ENCODE measurements at regions not wholly inside any gene's neighbourhood (a gene's known extent, or its start where the extent isn't known, plus 50 kb on each side); places are given as distances from the start of the nearest gene placed in this dataset.
"Not testable (repeated sequence)": the region's sequence is repeated elsewhere in the genome, so short reads cannot be mapped to it uniquely, and the experiment has no call there.

DNA sequence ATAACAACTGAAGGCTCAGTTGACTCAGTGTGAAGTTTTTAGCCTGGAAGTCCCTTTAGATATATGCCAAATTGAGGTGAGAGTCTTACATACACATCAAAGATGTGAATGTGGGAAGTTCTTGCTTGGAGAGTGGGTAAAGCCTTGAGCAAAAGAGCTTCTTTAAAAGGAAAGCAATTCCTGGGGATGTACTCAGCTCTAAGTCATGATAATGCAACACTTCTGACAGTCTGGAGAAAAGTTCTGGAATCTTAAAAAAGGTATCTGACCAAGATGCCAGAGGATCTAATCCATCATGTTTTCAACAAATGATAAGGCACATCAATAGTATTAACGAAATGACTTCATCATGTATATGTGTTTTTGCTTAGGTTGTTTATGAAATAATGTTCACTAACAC, 351.2 kb downstream of the CDH19 start:
- Histone ChIP-seq H3K9ac (ENCODE audit: insufficient read length) (no peak overlapping the region), H3K9me3 (ENCODE audit: low read depth, low read length) (no peaks in the 10 kb centered on the region), H3K36me3 (ENCODE audit: insufficient read depth, low read length) (no peaks in the 10 kb centered on the region), H3K27ac (no peak overlapping the region), H3K4me3 (no peak overlapping the region)
- DNase-seq (ENCODE audit: low read depth, low spot score): no peak
- no peak for TF ChIP-seq POLR2AphosphoS5 (IDR thresholded peaks at IDR 0.05; ENCODE audit: borderline replicate concordance, low read depth, low read length)
- no peak for TF ChIP-seq EZH2 (IDR thresholded peaks at IDR 0.05)
- TF ChIP-seq FOXP2 (optimal IDR thresholded peaks at IDR 0.05; ENCODE audit: control extremely low read depth, extremely low read length, insufficient read depth): no peak

DNA sequence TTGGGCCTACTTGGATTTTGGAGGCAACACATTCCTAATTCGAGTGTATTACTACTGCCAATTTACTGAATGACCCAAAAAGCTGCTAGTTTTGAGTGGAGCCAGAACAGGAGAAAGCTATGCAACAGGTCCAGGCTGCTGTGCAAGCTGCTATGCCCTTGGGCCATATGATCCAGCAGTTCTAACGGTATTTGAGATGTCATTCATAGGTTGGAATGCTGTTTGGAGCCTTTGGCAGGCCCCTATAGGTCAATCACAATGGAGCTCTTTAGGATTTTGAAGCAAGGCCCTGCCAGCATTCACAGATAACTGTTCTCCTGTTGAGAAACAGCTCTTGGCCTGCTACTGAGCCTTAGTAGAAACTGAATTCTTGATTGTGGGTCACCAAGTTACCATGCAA, 368.7 kb downstream of the CDH19 start:
- Histone ChIP-seq H3K4me3 (no peak overlapping the region), H3K9me3 (ENCODE audit: low read depth, low read length) (no peaks in the 10 kb centered on the region), H3K27ac (no peak overlapping the region), H3K9ac (ENCODE audit: insufficient read length) (no peak overlapping the region), H3K36me3 (ENCODE audit: insufficient read depth, low read length) (no peaks in the 10 kb centered on the region)
- TF ChIP-seq EZH2 (IDR thresholded peaks at IDR 0.05) (no peak), POLR2AphosphoS5 (IDR thresholded peaks at IDR 0.05; ENCODE audit: borderline replicate concordance, low read depth, low read length) (no peak), FOXP2 (optimal IDR thresholded peaks at IDR 0.05; ENCODE audit: control extremely low read depth, extremely low read length, insufficient read depth) (no peak)
- no peak for DNase-seq (ENCODE audit: low read depth, low spot score)

DNA sequence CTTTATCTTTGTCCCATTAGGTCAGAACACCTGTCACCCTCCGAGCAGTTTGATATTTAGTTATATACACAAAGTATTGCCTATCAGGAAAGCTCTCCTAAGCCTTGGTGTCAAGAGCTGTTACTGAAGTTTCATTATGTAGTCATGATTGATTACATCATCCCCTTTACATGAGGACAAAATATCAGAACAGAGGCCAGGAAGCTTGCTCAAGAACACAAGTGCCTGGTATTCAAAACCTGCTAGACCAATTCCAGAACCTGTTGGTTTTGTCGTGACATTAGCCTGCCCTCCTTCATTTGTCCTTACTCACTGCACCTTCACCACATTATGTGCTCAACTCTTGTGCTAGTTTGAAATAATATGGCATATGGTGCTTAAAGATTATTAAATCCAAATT, 377.1 kb downstream of the CDH19 start:
- Histone ChIP-seq H3K9me3 (ENCODE audit: low read depth, low read length) (no peaks in the 10 kb centered on the region), H3K36me3 (ENCODE audit: insufficient read depth, low read length) (no peaks in the 10 kb centered on the region), H3K27ac (no peak overlapping the region), H3K4me3 (no peak overlapping the region), H3K9ac (ENCODE audit: insufficient read length) (no peak overlapping the region)
- DNase-seq (ENCODE audit: low read depth, low spot score): no peak
- TF ChIP-seq EZH2 (IDR thresholded peaks at IDR 0.05) (no peak), FOXP2 (optimal IDR thresholded peaks at IDR 0.05; ENCODE audit: control extremely low read depth, extremely low read length, insufficient read depth) (no peak), POLR2AphosphoS5 (IDR thresholded peaks at IDR 0.05; ENCODE audit: borderline replicate concordance, low read depth, low read length) (no peak)

DNA sequence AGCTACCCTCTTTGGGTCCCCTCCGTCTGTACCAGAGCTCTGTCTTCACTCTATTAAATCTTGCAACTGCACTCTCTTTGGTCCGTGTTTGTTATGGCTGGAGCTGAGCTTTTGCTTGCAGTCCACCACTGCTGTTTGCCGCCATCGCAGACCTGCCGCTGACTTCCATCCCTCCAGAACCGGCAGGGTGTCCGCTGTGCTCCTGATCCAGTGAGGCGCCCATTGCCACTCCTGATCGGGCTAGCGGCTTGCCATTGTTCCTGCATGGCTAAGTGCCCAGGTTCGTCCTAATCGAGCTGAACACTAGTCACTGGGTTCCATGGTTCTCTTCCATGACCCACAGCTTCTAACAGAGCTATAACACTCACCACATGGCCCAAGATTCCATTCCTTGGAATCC, 380.6 kb downstream of the CDH19 start:
- not testable (repeated sequence) for H3K36me3 ChIP-seq (ENCODE audit: insufficient read depth, low read length); H3K27ac ChIP-seq; DNase-seq (ENCODE audit: low read depth, low spot score); H3K9ac ChIP-seq (ENCODE audit: insufficient read length); H3K9me3 ChIP-seq (ENCODE audit: low read depth, low read length); H3K4me3 ChIP-seq

DNA sequence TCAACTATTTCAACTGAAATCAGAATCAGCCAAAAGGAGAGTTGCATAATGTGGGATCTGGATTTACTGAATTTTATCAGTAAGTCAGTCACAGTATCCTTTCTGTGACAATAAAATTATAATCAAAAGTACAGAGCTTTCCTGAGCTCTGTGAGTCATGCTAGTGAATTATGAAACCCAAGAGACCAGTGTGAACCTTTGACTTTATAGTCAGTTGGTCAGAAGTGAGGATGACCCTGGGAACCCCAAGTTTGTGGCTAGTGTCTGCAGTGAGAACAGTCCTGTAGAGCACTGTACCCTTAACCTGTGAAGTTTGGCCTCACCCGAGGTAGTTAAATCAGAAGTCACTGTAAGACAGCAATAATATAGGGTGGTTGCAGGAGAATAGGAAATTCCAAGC, 381.7 kb downstream of the CDH19 start:
- DNase-seq (ENCODE audit: low read depth, low spot score): no peak
- Histone ChIP-seq H3K36me3 (ENCODE audit: insufficient read depth, low read length) (no peaks in the 10 kb centered on the region), H3K9me3 (ENCODE audit: low read depth, low read length) (no peaks in the 10 kb centered on the region), H3K4me3 (no peak overlapping the region), H3K27ac (no peak overlapping the region), H3K9ac (ENCODE audit: insufficient read length) (no peak overlapping the region)
- TF ChIP-seq EZH2 (IDR thresholded peaks at IDR 0.05) (no peak), POLR2AphosphoS5 (IDR thresholded peaks at IDR 0.05; ENCODE audit: borderline replicate concordance, low read depth, low read length) (no peak), FOXP2 (optimal IDR thresholded peaks at IDR 0.05; ENCODE audit: control extremely low read depth, extremely low read length, insufficient read depth) (no peak)

DNA sequence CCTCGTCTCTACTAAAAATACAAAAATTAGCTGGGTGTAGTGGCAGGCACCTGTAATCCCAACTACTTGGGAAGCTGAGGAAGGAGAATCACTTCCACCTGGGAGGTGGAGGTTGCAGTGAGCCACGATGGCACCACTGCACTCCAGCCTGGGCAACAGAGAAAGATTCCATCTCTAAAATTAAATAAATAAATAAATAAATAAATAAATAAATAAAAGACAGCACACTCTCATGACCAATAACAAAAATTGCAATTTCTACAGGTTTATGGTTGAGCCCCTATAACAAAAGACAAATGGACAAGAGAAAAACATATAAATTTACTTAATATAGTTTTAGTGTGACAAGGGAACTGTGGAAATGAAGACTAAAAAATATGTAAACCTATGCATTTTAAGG, 384.1 kb downstream of the CDH19 start:
- H3K9ac ChIP-seq (ENCODE audit: insufficient read length): no peak overlapping the region
- H3K9me3 ChIP-seq (ENCODE audit: low read depth, low read length): no peaks in the 10 kb centered on the region
- H3K4me3 ChIP-seq: no peak overlapping the region
- no peak for DNase-seq (ENCODE audit: low read depth, low spot score)
- TF ChIP-seq FOXP2 (optimal IDR thresholded peaks at IDR 0.05; ENCODE audit: control extremely low read depth, extremely low read length, insufficient read depth): no peak
- no peak for TF ChIP-seq EZH2 (IDR thresholded peaks at IDR 0.05)
- TF ChIP-seq POLR2AphosphoS5 (IDR thresholded peaks at IDR 0.05; ENCODE audit: borderline replicate concordance, low read depth, low read length): no peak
- H3K36me3 ChIP-seq (ENCODE audit: insufficient read depth, low read length): no peaks in the 10 kb centered on the region
- no peak overlapping the region for H3K27ac ChIP-seq

DNA sequence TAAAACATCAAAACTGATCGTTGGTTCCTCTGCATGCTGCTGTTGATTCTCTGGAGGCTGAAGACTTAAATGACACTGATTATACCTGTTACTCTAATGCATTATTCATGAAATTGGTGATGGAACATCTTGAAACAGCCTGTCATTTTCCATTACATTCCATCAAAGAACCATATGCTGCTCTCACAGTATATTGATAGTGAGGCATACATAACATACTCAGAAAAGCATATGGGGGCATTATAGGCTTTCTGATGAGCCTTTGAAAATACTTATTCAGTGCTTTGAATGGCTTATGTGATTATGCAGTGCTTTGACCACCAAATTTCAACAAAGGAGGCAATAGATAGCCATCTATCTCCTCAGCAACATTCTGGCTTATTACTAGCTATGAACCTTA, 392.1 kb downstream of the CDH19 start:
- no peaks in the 10 kb centered on the region for H3K9me3 ChIP-seq (ENCODE audit: low read depth, low read length)
- no peak overlapping the region for H3K4me3 ChIP-seq
- no peak overlapping the region for H3K27ac ChIP-seq
- no peak overlapping the region for H3K9ac ChIP-seq (ENCODE audit: insufficient read length)
- DNase-seq (ENCODE audit: low read depth, low spot score): no peak
- TF ChIP-seq POLR2AphosphoS5 (IDR thresholded peaks at IDR 0.05; ENCODE audit: borderline replicate concordance, low read depth, low read length) (no peak), FOXP2 (optimal IDR thresholded peaks at IDR 0.05; ENCODE audit: control extremely low read depth, extremely low read length, insufficient read depth) (no peak), EZH2 (IDR thresholded peaks at IDR 0.05) (no peak)
- no peaks in the 10 kb centered on the region for H3K36me3 ChIP-seq (ENCODE audit: insufficient read depth, low read length)

DNA sequence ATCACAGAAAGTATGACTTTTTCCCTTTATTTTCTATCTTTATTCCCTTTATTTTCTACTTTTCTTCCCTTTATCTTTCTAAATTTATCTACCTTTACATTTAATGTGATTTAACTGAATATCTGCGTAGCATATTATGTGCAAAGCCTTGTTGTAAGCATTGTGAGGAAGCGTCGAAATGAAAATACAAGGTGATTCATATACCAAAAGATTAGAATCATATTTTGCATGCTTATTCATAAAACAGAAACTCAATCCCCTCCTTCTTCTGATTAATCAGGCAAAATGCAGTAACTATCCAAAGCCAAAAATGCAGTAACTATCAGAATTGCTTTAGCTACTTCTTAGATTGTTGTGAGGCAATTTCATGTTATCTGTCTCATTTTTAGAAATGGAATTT, 393.0 kb downstream of the CDH19 start:
- no peak overlapping the region for H3K27ac ChIP-seq
- H3K36me3 ChIP-seq (ENCODE audit: insufficient read depth, low read length): no peaks in the 10 kb centered on the region
- H3K9ac ChIP-seq (ENCODE audit: insufficient read length): no peak overlapping the region
- no peak for TF ChIP-seq FOXP2 (optimal IDR thresholded peaks at IDR 0.05; ENCODE audit: control extremely low read depth, extremely low read length, insufficient read depth)
- no peak for TF ChIP-seq POLR2AphosphoS5 (IDR thresholded peaks at IDR 0.05; ENCODE audit: borderline replicate concordance, low read depth, low read length)
- TF ChIP-seq EZH2 (IDR thresholded peaks at IDR 0.05): no peak
- no peak for DNase-seq (ENCODE audit: low read depth, low spot score)
- no peaks in the 10 kb centered on the region for H3K9me3 ChIP-seq (ENCODE audit: low read depth, low read length)
- H3K4me3 ChIP-seq: no peak overlapping the region

DNA sequence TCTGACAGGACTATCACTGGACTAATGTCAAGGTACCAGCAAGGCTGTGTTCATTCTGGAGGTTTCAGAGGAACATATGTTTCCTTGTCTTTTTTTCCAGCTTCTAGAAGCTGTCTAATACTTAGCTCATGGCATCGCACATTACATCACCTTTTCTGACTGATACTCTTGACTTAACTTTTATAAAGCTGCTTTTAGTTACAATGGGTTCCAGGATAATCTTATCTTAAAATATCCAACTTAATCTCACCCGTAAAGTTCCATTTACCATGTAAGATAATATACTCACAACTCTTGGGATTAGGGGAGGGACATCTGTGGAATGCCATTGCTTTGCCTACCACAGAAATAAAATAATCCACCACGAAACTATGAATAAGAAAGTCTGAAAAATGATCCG, 394.2 kb downstream of the CDH19 start:
- DNase-seq (ENCODE audit: low read depth, low spot score): no peak
- Histone ChIP-seq H3K4me3 (no peak overlapping the region), H3K27ac (no peak overlapping the region), H3K9ac (ENCODE audit: insufficient read length) (no peak overlapping the region), H3K36me3 (ENCODE audit: insufficient read depth, low read length) (no peaks in the 10 kb centered on the region), H3K9me3 (ENCODE audit: low read depth, low read length) (no peaks in the 10 kb centered on the region)
- TF ChIP-seq POLR2AphosphoS5 (IDR thresholded peaks at IDR 0.05; ENCODE audit: borderline replicate concordance, low read depth, low read length) (no peak), EZH2 (IDR thresholded peaks at IDR 0.05) (no peak), FOXP2 (optimal IDR thresholded peaks at IDR 0.05; ENCODE audit: control extremely low read depth, extremely low read length, insufficient read depth) (no peak)
